HEK293T (cell line): ENCODE measurements at regions not wholly inside any gene's neighbourhood (a gene's known extent, or its start where the extent isn't known, plus 50 kb on each side); places are given as distances from the start of the nearest gene placed in this dataset.

Experiments used
- CTCF ChIA-PET: fragments of 350-600 bp; formaldehyde crosslinking; extraction: SDS; loops from one replicate; lab custom pipeline; 2021; ENCODE audit warnings: antibody characterized with exemption, inconsistent platforms; lab: Yijun Ruan, JAX
- POLR2A ChIA-PET: fragments of 350-600 bp; formaldehyde crosslinking; extraction: SDS; loops from one replicate; lab custom pipeline; 2020; ENCODE audit warnings: antibody characterized with exemption, inconsistent platforms; lab: Yijun Ruan, JAX
- DNase-seq: peaks from one replicate; pipeline ENCODE4 v3.0.0; 2012; ENCODE audit warnings: mixed read lengths; ENCODE audit errors: extremely low spot score
- ARNT ChIP-seq: fragments of 450-650 bp; IDR thresholded peaks from 2 replicates; pipeline ENCODE4 v1.6.1; 2017; ENCODE audit warnings: mild to moderate bottlenecking
- BHLHE40 ChIP-seq: fragments of 450-650 bp; IDR thresholded peaks from 2 replicates; pipeline ENCODE4 v1.6.1; 2016; ENCODE audit warnings: mild to moderate bottlenecking, moderate library complexity, borderline replicate concordance
- CTBP1 ChIP-seq: fragments of 450-650 bp; IDR thresholded peaks from 2 replicates; pipeline ENCODE4 v1.6.1; 2016; ENCODE audit warnings: borderline replicate concordance
- ELF4 ChIP-seq: fragments of 450-650 bp; IDR thresholded peaks from 2 replicates; pipeline ENCODE4 v1.6.1; 2017; ENCODE audit warnings: antibody characterized with exemption
- FOXA1 ChIP-seq: fragments of 450-650 bp; IDR thresholded peaks from 2 replicates; pipeline ENCODE4 v1.6.1; 2016; ENCODE audit warnings: mild to moderate bottlenecking
- FOXK2 ChIP-seq: fragments of 450-650 bp; IDR thresholded peaks from 2 replicates; pipeline ENCODE4 v1.6.1; 2016; ENCODE audit warnings: mild to moderate bottlenecking
- FOXM1 ChIP-seq: fragments of 450-650 bp; IDR thresholded peaks from 2 replicates; pipeline ENCODE4 v1.6.1; 2017; ENCODE audit warnings: mild to moderate bottlenecking, borderline replicate concordance
- HDGF ChIP-seq: fragments of 450-650 bp; IDR thresholded peaks from 2 replicates; pipeline ENCODE4 v1.6.1; 2017; ENCODE audit warnings: antibody characterized with exemption, borderline replicate concordance
- L3MBTL2 ChIP-seq: fragments of 450-650 bp; conservative IDR thresholded peaks from 2 replicates; pipeline ENCODE4 v1.6.1; 2016; ENCODE audit warnings: mild to moderate bottlenecking
- LEF1 ChIP-seq: fragments of 450-650 bp; IDR thresholded peaks from 2 replicates; pipeline ENCODE4 v1.6.1; 2017; ENCODE audit warnings: mild to moderate bottlenecking, borderline replicate concordance
- NFRKB ChIP-seq: fragments of 450-650 bp; IDR thresholded peaks from 2 replicates; pipeline ENCODE4 v1.6.1; 2016; ENCODE audit warnings: mild to moderate bottlenecking, moderate library complexity
- SP1 ChIP-seq: fragments of 450-650 bp; IDR thresholded peaks from 2 replicates; pipeline ENCODE4 v1.6.1; 2017
- SUZ12 ChIP-seq: fragments of 450-650 bp; IDR thresholded peaks from 2 replicates; pipeline ENCODE4 v1.6.1; 2016; ENCODE audit warnings: mild to moderate bottlenecking
- TARDBP ChIP-seq: fragments of 450-650 bp; IDR thresholded peaks from 2 replicates; pipeline ENCODE4 v1.6.1; 2016
- ZNF384 ChIP-seq: fragments of 450-650 bp; IDR thresholded peaks from 2 replicates; pipeline ENCODE4 v1.6.1; 2016
- TF ChIP-seq, protein P1 (sequence below): fragments of 450-650 bp; IDR thresholded peaks from 2 replicates; pipeline ENCODE4 v1.6.1; 2016

DNA sequence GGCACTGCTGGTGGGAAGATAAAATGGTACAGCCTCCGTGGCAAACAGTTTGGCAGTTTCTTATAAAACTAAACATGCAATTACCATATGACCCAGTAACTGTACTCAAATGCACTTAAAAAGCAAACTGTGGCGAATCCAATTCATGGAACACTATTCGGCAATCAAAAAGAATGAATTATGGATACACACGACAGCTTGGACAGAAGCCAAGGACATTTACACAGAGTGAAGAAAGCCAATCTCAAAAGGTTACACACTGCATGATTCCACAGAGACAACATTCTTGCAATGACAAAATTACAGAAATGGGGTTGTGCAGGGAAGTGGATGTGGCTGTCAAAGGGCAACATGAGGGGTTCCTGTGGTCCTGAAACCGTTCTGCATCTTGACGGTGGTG lies 122.1 kb upstream of the IQSEC1 start:
- TF ChIP-seq, protein P1, sequence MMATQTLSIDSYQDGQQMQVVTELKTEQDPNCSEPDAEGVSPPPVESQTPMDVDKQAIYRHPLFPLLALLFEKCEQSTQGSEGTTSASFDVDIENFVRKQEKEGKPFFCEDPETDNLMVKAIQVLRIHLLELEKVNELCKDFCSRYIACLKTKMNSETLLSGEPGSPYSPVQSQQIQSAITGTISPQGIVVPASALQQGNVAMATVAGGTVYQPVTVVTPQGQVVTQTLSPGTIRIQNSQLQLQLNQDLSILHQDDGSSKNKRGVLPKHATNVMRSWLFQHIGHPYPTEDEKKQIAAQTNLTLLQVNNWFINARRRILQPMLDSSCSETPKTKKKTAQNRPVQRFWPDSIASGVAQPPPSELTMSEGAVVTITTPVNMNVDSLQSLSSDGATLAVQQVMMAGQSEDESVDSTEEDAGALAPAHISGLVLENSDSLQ, result peak; percentile 77
- no peak for TF ChIP-seq CTBP1

GRCh38 chr3:13194285-13195209 lies 121.3 kb upstream of the IQSEC1 start:
- CTCF ChIA-PET, result interaction anchor here (1.5 kb wide), 1 partner anchor 103 kb away, joined by 5 read pairs; no protein-coding TSS in a partner anchor
- no peak for DNase-seq
- POLR2A ChIA-PET, result no interaction called here
- TF ChIP-seq LEF1, result no peak

More for the DNA sequence above, 122.1 kb upstream of the IQSEC1 start:
- POLR2A ChIA-PET, result no interaction called here
- no peak for DNase-seq
- CTCF ChIA-PET, result no interaction called here

DNA sequence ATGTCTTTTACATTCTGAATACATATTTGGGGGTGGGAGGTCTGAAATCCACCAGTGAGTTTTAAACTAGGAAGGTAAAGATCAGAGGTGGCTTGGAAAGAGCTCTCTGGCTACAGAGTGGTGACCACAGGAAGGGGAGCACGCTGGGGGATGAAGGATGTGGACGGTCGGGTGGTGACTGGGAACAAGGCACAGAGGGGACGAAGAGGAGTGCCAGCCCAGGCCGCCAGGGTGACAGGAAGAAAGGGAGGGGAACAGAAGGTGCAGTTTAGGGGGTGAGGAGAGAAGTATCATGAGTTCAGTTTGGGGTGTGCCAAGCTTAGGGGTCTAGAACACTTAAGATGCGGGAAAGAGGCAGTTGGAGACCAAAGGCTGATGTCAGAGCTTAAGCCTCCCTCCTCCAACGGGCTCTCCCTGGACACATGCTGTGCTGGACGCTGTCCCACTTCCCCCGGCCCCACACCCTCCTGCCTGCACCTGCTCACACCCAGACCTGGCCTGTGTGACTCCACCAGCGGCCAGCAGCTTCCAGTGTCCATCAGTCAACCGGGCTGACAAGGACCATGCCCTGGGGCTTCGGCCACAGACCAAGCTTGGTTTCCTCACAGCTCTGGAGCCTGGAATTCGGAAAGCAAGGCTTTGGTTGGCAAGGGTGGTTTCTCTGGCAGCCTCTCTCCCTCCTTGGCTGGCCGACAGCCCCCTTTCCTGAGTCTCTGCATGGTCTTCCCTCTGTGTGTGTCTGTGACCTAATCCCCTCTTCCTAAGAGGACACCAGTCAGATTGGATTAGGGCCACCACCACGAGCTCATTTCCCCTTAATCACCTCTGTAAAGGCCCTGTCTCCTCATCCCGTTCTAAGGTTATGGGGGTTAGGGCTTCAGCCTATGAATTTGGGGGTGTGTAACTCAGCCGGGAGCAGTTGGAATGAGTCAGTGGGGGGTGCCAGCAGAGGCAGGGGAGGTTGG lies 120.4 kb upstream of the IQSEC1 start:
- ChIA-PET CTCF (interaction anchor here (0.5 to 1.5 kb wide), 2 partner anchors 102 to 351 kb away, joined by 3 to 5 read pairs; no protein-coding TSS in a partner anchor), POLR2A (no interaction called here)
- TF ChIP-seq ARNT (no peak), FOXM1 (no peak)
- DNase-seq, result no peak

GRCh38 chr3:13192471-13193213 lies 119.4 kb upstream of the IQSEC1 start:
- peak; percentile 38 for DNase-seq
- CTCF ChIA-PET, result interaction anchor here (0.5 to 1.5 kb wide), 3 partner anchors 47 to 350 kb away, joined by 3 to 5 read pairs (median 3); no protein-coding TSS in a partner anchor
- POLR2A ChIA-PET, result no interaction called here
- TF ChIP-seq SP1 (no peak), FOXK2 (no peak), ELF4 (no peak), FOXM1 (no peak)

GRCh38 chr3:13191016-13191415 lies 117.8 kb upstream of the IQSEC1 start:
- POLR2A ChIA-PET, result no interaction called here

DNA sequence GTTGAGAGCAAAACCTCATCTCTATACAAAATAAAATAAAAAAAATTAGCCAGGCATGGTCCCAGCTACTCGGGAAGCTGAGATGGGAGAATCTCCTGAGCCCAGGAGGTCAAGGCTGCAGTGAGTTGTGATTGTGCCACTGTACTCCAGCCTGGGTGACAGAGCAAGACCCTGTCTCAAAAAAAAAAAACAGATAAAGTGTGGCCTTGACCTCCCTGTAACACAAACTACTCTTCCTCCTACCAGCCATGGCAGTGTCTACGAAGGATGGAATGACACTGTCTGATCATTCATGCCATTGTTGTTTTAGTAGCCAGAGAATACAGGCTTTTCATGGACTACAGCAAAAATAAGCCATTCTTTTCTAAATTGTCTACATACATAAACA lies 117.1 kb upstream of the IQSEC1 start:
- TF ChIP-seq ZNF384 (no peak), CTBP1 (no peak), HDGF (no peak), LEF1 (no peak), SP1 (no peak), FOXM1 (no peak), ELF4 (no peak), SUZ12 (no peak), NFRKB (no peak), TARDBP (no peak), BHLHE40 (no peak), FOXA1 (no peak), L3MBTL2 (no peak), ARNT (no peak), FOXK2 (no peak)
- TF ChIP-seq, protein P1, result no peak
- no peak for DNase-seq
- ChIA-PET CTCF (no interaction called here), POLR2A (no interaction called here)

More at GRCh38 chr3:13191016-13191415, 117.8 kb upstream of the IQSEC1 start:
- TF ChIP-seq TARDBP, result no peak
- no peak for TF ChIP-seq BHLHE40
- TF ChIP-seq FOXM1, result no peak
- TF ChIP-seq FOXA1, result no peak
- TF ChIP-seq ZNF384, result no peak
- TF ChIP-seq ARNT, result no peak
- no peak for TF ChIP-seq FOXK2
- no peak for TF ChIP-seq HDGF
- TF ChIP-seq L3MBTL2, result no peak
- TF ChIP-seq SP1, result no peak
- TF ChIP-seq ELF4, result no peak
- no peak for TF ChIP-seq CTBP1
- no peak for TF ChIP-seq LEF1
- no peak for TF ChIP-seq NFRKB
- CTCF ChIA-PET, result interaction anchor here (0.6 kb wide), 1 partner anchor 10 kb away, joined by 3 read pairs; no protein-coding TSS in a partner anchor
- DNase-seq, result no peak
